Trophoblast cell (in vitro differentiated cells and primary cell): ENCODE measurements at regions not wholly inside any gene's neighbourhood (a gene's known extent, or its start where the extent isn't known, plus 50 kb on each side); places are given as distances from the start of the nearest gene placed in this dataset.

ENCODE experiments used
- DNase-seq, 2 donors: peaks; one replicate each; pipeline ENCODE4 v3.0.0-alpha.2; 2016
- H2AFZ ChIP-seq: 2 replicates; pipeline ENCODE4 v1.6.1; 2013; ENCODE audit warnings: low read length, moderate library complexity, mild to moderate bottlenecking; ENCODE audit not compliant: insufficient read depth, poor library complexity
- H2AK5ac ChIP-seq: 2 replicates; pipeline ENCODE4 v1.6.1; 2013; ENCODE audit warnings: mild to moderate bottlenecking, low read length
- H2BK120ac ChIP-seq: 2 replicates; pipeline ENCODE4 v1.6.1; 2013; ENCODE audit warnings: low read length, mild to moderate bottlenecking, moderate library complexity; ENCODE audit not compliant: insufficient read depth, poor library complexity
- H2BK12ac ChIP-seq: 2 replicates; pipeline ENCODE4 v1.6.1; 2013; ENCODE audit warnings: mild to moderate bottlenecking, low read length, moderate library complexity
- H2BK5ac ChIP-seq: 2 replicates; pipeline ENCODE4 v1.6.1; 2013; ENCODE audit warnings: low read length, low read depth, moderate library complexity, mild to moderate bottlenecking; ENCODE audit not compliant: poor library complexity
- H3K14ac ChIP-seq: 2 replicates; pipeline ENCODE4 v1.6.1; 2013; ENCODE audit warnings: mild to moderate bottlenecking, low read length
- H3K18ac ChIP-seq: 2 replicates; pipeline ENCODE4 v1.6.1; 2013; ENCODE audit warnings: mild to moderate bottlenecking, low read length
- H3K23ac ChIP-seq: 2 replicates; pipeline ENCODE4 v1.6.1; 2013; ENCODE audit warnings: low read length
- H3K27ac ChIP-seq: 2 replicates; pipeline ENCODE4 v1.5.1; 2013; ENCODE audit warnings: low read depth, mild to moderate bottlenecking, inconsistent platforms, low read length, moderate library complexity
- H3K27me3 ChIP-seq: 2 replicates; pipeline ENCODE4 v1.6.1; 2013; ENCODE audit warnings: inconsistent platforms, mild to moderate bottlenecking, low read length, moderate library complexity; ENCODE audit not compliant: insufficient read depth
- H3K36me3 ChIP-seq, 2 experiments: 1 replicate in 1 of 2; 2 replicates in 1 of 2; pipeline ENCODE4 v1.6.1; 2013; ENCODE audit warnings: low read length in 2 of 2, mild to moderate bottlenecking in 2 of 2, moderate library complexity in 1 of 2; ENCODE audit not compliant: insufficient read depth in 2 of 2, control insufficient read depth in 1 of 2
- H3K4ac ChIP-seq: 2 replicates; pipeline ENCODE4 v1.6.1; 2013; ENCODE audit warnings: low read depth, mild to moderate bottlenecking, low read length, moderate library complexity
- H3K4me1 ChIP-seq, 2 experiments: 1 replicate in 1 of 2; 2 replicates in 1 of 2; pipeline ENCODE4 v1.6.1; 2013; ENCODE audit warnings: low read length in 2 of 2, mild to moderate bottlenecking in 2 of 2, moderate library complexity in 1 of 2; ENCODE audit not compliant: insufficient read depth in 2 of 2, control insufficient read depth in 1 of 2
- H3K4me2 ChIP-seq: 2 replicates; pipeline ENCODE4 v1.6.1; 2013; ENCODE audit warnings: inconsistent platforms, mild to moderate bottlenecking, low read length, moderate library complexity
- H3K4me3 ChIP-seq: 2 replicates; pipeline ENCODE4 v1.5.1; 2013; ENCODE audit warnings: mild to moderate bottlenecking, low read depth, low read length, inconsistent platforms
- H3K79me1 ChIP-seq: one replicate; pipeline ENCODE4 v1.6.1; 2013; ENCODE audit warnings: low read length
- H3K79me2 ChIP-seq: 2 replicates; pipeline ENCODE4 v1.6.1; 2013; ENCODE audit warnings: low read length, mild to moderate bottlenecking; ENCODE audit not compliant: control insufficient read depth, insufficient read depth, poor library complexity
- H3K9ac ChIP-seq: 2 replicates; pipeline ENCODE4 v1.6.1; 2013; ENCODE audit warnings: mild to moderate bottlenecking, low read length
- H3K9me3 ChIP-seq: 2 replicates; pipeline ENCODE4 v1.6.1; 2013; ENCODE audit warnings: low read depth, mild to moderate bottlenecking, control low read depth, inconsistent platforms, low read length; ENCODE audit not compliant: insufficient read depth
- H4K12ac ChIP-seq: 2 replicates; pipeline ENCODE4 v1.6.1; 2013; ENCODE audit warnings: low read depth, mild to moderate bottlenecking, low read length, moderate library complexity
- H4K8ac ChIP-seq: 2 replicates; pipeline ENCODE4 v1.6.1; 2013; ENCODE audit warnings: low read depth, mild to moderate bottlenecking, low read length, moderate library complexity
- H4K91ac ChIP-seq: one replicate; pipeline ENCODE4 v1.6.1; 2013; ENCODE audit warnings: low read depth, mild to moderate bottlenecking, low read length, moderate library complexity
- WGBS: extraction: QIAGEN DNeasy Blood & Tissue Kit; methylation state at CpG from one replicate; pipeline ENCODE4 v1.1.7; 2013; ENCODE audit warnings: missing lambda C conversion rate; ENCODE audit not compliant: insufficient read length, insufficient coverage; ENCODE audit errors: extremely low coverage; 5-methylcytosine and 5-hydroxymethylcytosine counted together

GRCh38 chr4:103996637-103997036 is 276.9 kb upstream of the TACR3 start:
- no peak overlapping the region for H2AK5ac ChIP-seq
- no CpG with 5 or more reads among the region's 2 CpGs for WGBS
- no peak overlapping the region for H3K23ac ChIP-seq
- no peaks in the 10 kb centered on the region for H3K36me3 ChIP-seq
- H3K18ac ChIP-seq, result no peak overlapping the region
- no peak overlapping the region for H4K8ac ChIP-seq
- H3K4me2 ChIP-seq, result no peak overlapping the region
- no peak overlapping the region for H3K14ac ChIP-seq
- H3K27me3 ChIP-seq, result no peaks in the 10 kb centered on the region
- no peaks in the 10 kb centered on the region for H3K4me1 ChIP-seq
- H3K9me3 ChIP-seq, result no peaks in the 10 kb centered on the region
- H3K9ac ChIP-seq, result no peak overlapping the region
- H2AFZ ChIP-seq, result no peak overlapping the region
- no peak overlapping the region for H4K91ac ChIP-seq
- H2BK120ac ChIP-seq, result no peak overlapping the region
- H3K4me3 ChIP-seq, result no peak overlapping the region
- H3K27ac ChIP-seq, result no peak overlapping the region
- no peaks in the 10 kb centered on the region for H3K79me2 ChIP-seq
- no peaks in the 10 kb centered on the region for H3K79me1 ChIP-seq
- H4K12ac ChIP-seq, result no peak overlapping the region
- DNase-seq, result peak; percentile 49 to 75
- no peak overlapping the region for H3K4ac ChIP-seq
- H2BK5ac ChIP-seq, result no peak overlapping the region
- no peak overlapping the region for H2BK12ac ChIP-seq

- peak overlapping the region; percentile 28 for H3K27ac ChIP-seq
- no peaks in the 10 kb centered on the region for H3K36me3 ChIP-seq
- H4K91ac ChIP-seq, result no peak overlapping the region
- H2BK5ac ChIP-seq, result no peak overlapping the region
- H3K4me2 ChIP-seq, result peak overlapping the region; percentile 25
- no peaks in the 10 kb centered on the region for H3K79me2 ChIP-seq
- H3K9ac ChIP-seq, result no peak overlapping the region
- no peak overlapping the region for H2AK5ac ChIP-seq
- no peak overlapping the region for H3K23ac ChIP-seq
- H3K18ac ChIP-seq, result no peak overlapping the region
- no peak overlapping the region for H2BK120ac ChIP-seq
- no peak for DNase-seq
- H3K4me3 ChIP-seq, result no peak overlapping the region
- H3K79me1 ChIP-seq, result no peaks in the 10 kb centered on the region
- H3K27me3 ChIP-seq, result no peaks in the 10 kb centered on the region
- no peak overlapping the region for H3K14ac ChIP-seq
- no peaks in the 10 kb centered on the region for H3K9me3 ChIP-seq
- no peak overlapping the region for H2BK12ac ChIP-seq
- H4K12ac ChIP-seq, result no peak overlapping the region
- H3K4me1 ChIP-seq, result no peaks in the 10 kb centered on the region
- H2AFZ ChIP-seq, result no peak overlapping the region
- no peak overlapping the region for H4K8ac ChIP-seq
- H3K4ac ChIP-seq, result no peak overlapping the region
- no CpG with 5 or more reads among the region's 2 CpGs for WGBS
Measured at GRCh38 chr4:103996064-103996463, 276.3 kb upstream of the TACR3 start.

DNA sequence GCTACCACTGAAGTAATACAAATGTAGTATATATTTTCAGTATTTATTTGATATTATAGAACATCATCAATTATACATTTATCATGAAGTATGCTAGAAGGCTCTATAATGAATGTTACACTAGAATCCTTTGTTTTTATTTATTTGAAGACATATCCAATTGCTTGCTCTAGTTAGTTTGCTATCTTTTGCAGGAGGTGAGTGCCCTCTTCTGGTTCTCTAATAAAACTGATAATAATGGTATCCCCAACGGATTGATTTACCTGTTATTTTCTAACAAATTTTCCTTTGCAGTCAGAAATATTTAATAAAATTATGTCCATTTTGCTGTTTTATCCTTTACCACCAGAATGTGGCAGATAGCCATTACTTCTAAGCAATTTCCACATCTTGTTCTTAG is 274.3 kb upstream of the TACR3 start:
- H2AK5ac ChIP-seq, result no peak overlapping the region
- no peak overlapping the region for H2AFZ ChIP-seq
- no peak overlapping the region for H2BK12ac ChIP-seq
- no peak overlapping the region for H3K4ac ChIP-seq
- WGBS, result no CpG with 5 or more reads among the region's 1 CpG
- no peak overlapping the region for H4K8ac ChIP-seq
- no peak overlapping the region for H2BK5ac ChIP-seq
- H3K4me3 ChIP-seq, result no peak overlapping the region
- no peak overlapping the region for H3K27ac ChIP-seq
- no peaks in the 10 kb centered on the region for H3K9me3 ChIP-seq
- H3K79me1 ChIP-seq, result no peaks in the 10 kb centered on the region
- H3K79me2 ChIP-seq, result no peaks in the 10 kb centered on the region
- H4K91ac ChIP-seq, result no peak overlapping the region
- peak in 1 of 2 donors; percentile 7 for DNase-seq
- no peaks in the 10 kb centered on the region for H3K36me3 ChIP-seq
- H3K27me3 ChIP-seq, result no peaks in the 10 kb centered on the region
- H2BK120ac ChIP-seq, result no peak overlapping the region
- H3K14ac ChIP-seq, result no peak overlapping the region
- H4K12ac ChIP-seq, result no peak overlapping the region
- H3K18ac ChIP-seq, result no peak overlapping the region
- no peaks in the 10 kb centered on the region for H3K4me1 ChIP-seq
- H3K9ac ChIP-seq, result no peak overlapping the region
- no peak overlapping the region for H3K23ac ChIP-seq
- no peak overlapping the region for H3K4me2 ChIP-seq

DNA sequence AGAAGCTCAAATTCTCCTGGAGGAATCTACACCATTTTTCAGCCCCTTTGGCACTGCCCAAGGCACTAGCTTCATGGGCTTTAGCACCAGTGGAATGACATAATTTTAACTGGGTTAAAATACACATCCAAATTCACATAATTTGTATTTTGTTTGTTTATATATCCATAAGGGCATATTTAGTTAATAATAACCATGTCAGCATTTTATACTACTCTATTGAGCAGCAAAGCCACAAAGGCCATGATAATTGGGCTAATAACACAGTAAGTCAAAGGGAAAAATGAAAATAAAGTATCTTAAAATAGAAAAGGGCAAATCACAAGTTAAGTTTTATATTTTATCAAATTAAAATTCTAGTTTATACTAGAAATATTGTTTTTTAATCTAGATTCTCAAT is 262.7 kb upstream of the TACR3 start:
- peaks cover 2% of the 10 kb centered on the region for H3K9me3 ChIP-seq
- DNase-seq, result no peak
- H4K12ac ChIP-seq, result no peak overlapping the region

More for the DNA sequence above, 262.7 kb upstream of the TACR3 start:
- no peak overlapping the region for H3K4me2 ChIP-seq
- H4K8ac ChIP-seq, result no peak overlapping the region
- no peak overlapping the region for H2AK5ac ChIP-seq
- H3K27ac ChIP-seq, result no peak overlapping the region
- H3K18ac ChIP-seq, result no peak overlapping the region
- H3K4me3 ChIP-seq, result no peak overlapping the region
- H3K4ac ChIP-seq, result no peak overlapping the region
- no peak overlapping the region for H3K14ac ChIP-seq
- H3K4me1 ChIP-seq, result no peaks in the 10 kb centered on the region
- no peaks in the 10 kb centered on the region for H3K79me2 ChIP-seq
- no peak overlapping the region for H4K91ac ChIP-seq
- H3K23ac ChIP-seq, result no peak overlapping the region
- H3K9ac ChIP-seq, result no peak overlapping the region
- H3K27me3 ChIP-seq, result no peaks in the 10 kb centered on the region
- no peak overlapping the region for H2BK5ac ChIP-seq
- no peaks in the 10 kb centered on the region for H3K79me1 ChIP-seq
- no peak overlapping the region for H2BK12ac ChIP-seq
- H2BK120ac ChIP-seq, result no peak overlapping the region
- H3K36me3 ChIP-seq, result no peaks in the 10 kb centered on the region
- H2AFZ ChIP-seq, result no peak overlapping the region
